Activated T-cell treated with anti-CD3 and anti-CD28 coated beads, Interleukin-2, amount 50 U/mL, for 4 hours (primary cell): ENCODE measurements at regions not wholly inside any gene's neighbourhood (a gene's known extent, or its start where the extent isn't known, plus 50 kb on each side); places are given as distances from the start of the nearest gene placed in this dataset.

Experiments used
- ATAC-seq, 2 donors: fragments of 200-7000 bp; cut with Tn5 transposase; one replicate each; pipeline ENCODE4 v1.10.0; 2021
- DNase-seq: peaks from one replicate; pipeline ENCODE4 v3.0.0-alpha.2; 2020
- H3K27me3 Mint-ChIP-seq: one replicate; pipeline ENCODE4 v1.8.0; 2021; ENCODE audit warnings: low read depth, mixed read lengths
- H3K36me3 Mint-ChIP-seq: one replicate; pipeline ENCODE4 v1.8.0; 2022; ENCODE audit warnings: mixed read lengths; ENCODE audit not compliant: insufficient read depth
- H3K4me1 Mint-ChIP-seq: one replicate; pipeline ENCODE4 v1.8.0; 2021; ENCODE audit warnings: low read depth, mixed read lengths
- H3K4me3 Mint-ChIP-seq: one replicate; pipeline ENCODE4 v1.8.0; 2021; ENCODE audit warnings: mild to moderate bottlenecking, moderate library complexity, mixed read lengths
- H3K9me3 Mint-ChIP-seq: one replicate; pipeline ENCODE4 v1.8.0; 2021; ENCODE audit warnings: mixed read lengths

DNA sequence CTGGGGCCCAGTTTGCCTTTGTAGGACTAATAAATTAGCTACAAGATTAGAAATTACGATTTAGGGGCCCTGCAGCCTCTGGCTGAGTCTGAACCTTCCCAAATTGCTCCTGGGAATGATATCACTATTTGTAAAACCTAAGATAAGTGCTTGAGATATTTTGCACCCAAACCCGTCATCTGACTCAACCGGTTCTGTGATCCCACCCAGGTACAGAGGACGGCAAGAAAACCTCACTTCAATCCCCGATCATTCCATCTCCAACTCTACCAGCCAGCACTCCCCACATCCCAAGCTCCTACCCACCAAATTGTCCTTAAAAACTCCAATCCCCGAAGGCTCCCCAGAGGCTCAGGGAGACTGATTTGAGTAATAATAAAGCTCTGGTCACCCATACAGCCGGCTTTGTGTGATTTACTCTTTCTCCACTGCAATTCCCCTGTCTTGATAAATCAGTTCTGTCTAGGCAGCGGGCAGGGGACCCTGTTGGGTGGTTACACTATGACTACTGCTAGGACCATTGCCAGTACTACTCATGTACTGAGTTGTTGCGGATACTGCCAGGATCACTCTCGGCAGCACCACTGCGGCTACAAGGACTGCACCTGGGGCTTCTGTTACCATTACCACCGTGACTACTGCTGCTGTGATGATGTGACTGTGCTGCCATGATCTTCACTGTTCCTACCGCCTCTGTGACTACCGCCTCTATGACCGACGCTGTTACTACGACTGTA, 73.1 kb downstream of the IRF8 start:
- ATAC-seq (no peak), DNase-seq (no peak)
- Mint-ChIP-seq H3K4me1 (peaks cover 21% of the 10 kb centered on the region), H3K36me3 (no peaks in the 10 kb centered on the region), H3K9me3 (no peaks in the 10 kb centered on the region), H3K27me3 (peaks cover 3% of the 10 kb centered on the region), H3K4me3 (no peak overlapping the region)

DNA sequence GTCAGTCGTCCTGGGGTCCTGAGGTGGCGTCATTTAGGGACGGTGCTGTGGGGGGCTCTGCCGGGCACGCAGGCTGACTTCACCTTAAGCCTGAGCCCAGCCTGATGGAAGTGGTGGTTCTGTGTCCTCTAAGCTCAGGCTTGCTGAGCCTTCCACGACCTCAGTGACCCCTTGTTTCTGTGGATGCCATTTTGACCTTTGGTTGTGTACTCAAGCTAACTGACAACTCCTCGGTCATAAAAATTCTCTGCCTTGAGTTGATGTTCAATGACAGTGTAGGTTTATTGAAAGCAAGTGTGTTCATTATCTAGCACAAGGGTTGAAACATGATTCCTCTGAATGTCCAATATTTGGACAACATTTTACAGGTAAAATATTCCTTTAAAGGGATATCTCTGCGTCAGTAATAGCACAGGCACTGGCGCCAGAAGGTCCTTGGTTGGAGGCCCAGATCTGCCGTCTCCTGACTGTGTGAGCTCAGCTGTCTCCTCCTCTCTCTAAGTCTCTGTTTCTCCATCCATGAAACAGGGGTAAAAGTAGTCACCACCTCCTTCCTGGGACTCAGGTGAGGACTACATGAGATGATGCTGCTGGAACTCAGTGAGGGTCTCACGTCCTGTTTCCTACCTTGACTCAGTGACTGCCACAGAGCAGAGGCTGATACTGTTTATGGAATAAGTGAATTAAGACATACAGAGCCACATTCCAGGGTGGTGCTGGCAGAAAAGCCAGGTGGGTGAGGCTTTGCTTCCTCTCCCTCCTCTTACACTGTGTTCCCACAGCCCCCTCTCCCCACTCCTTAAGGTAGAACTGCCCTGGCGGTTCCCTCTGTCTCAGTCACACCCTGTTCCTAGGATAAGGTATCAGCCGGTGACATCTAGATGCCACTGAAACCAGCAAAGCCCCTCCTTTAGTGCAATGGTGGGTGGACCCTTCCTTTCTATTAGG, 75.7 kb downstream of the IRF8 start:
- DNase-seq (no peak), ATAC-seq (no peak)
- Mint-ChIP-seq H3K4me3 (no peak overlapping the region), H3K27me3 (peaks cover under 1% of the 10 kb centered on the region), H3K36me3 (no peaks in the 10 kb centered on the region), H3K4me1 (peaks cover 9% of the 10 kb centered on the region), H3K9me3 (no peaks in the 10 kb centered on the region)

DNA sequence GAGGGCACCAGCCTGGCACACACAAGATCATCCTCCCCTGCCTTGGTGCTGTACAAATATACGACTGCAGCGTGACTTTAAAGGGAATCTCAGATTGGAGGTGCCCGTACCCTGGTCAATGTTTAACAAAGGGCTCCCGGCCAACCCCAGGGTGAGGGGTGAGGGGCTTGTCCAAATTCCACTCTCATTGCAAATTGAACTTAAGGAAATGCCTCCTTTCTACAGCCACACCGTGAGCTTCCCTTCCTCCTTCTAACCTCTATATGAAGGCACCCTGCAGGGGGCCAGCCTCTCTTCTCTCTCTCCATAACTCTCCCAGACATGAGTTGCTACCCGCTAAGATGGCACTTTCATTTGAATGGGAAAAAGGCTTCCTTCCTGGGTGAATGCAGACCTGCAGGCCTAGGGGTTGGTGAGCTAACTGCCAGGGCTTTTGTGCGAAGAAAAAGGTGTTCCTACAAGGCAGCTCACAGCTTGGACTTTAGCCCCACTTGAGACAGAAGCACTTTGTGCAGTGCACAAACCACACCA, 76.6 kb downstream of the IRF8 start:
- no peak overlapping the region for H3K4me3 Mint-ChIP-seq
- H3K4me1 Mint-ChIP-seq = peaks cover 5% of the 10 kb centered on the region
- ATAC-seq (no peak), DNase-seq (no peak)
- no peaks in the 10 kb centered on the region for H3K9me3 Mint-ChIP-seq
- peaks cover 2% of the 10 kb centered on the region for H3K27me3 Mint-ChIP-seq
- no peaks in the 10 kb centered on the region for H3K36me3 Mint-ChIP-seq

DNA sequence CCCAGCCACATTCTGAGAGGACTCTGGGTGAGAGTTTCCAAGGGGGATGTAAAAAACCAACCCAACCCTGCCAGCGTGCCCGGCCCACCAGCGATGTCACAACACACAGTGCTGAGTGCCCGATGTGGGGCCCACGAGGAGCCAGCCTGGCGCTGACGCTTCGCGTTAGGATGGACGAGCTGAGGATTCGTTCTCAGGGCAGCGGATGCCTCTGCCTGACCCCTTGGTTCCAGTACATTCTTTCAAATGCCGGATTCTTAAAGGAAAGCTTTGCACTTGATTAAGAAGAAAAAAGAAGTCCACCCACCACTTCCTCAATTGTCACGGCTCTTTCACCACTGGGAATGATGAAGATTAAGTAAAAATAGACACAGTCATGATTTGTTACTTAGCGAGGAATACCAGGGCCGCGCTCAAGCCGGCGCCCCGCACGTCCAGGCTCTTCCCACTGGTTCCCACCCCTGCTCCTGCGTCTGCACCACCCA, 79.4 kb downstream of the IRF8 start:
- no peak overlapping the region for H3K4me3 Mint-ChIP-seq
- ATAC-seq = no peak
- DNase-seq = no peak
- no peaks in the 10 kb centered on the region for H3K9me3 Mint-ChIP-seq
- H3K36me3 Mint-ChIP-seq = no peaks in the 10 kb centered on the region
- peaks cover 6% of the 10 kb centered on the region for H3K4me1 Mint-ChIP-seq
- H3K27me3 Mint-ChIP-seq = peaks cover 2% of the 10 kb centered on the region

DNA sequence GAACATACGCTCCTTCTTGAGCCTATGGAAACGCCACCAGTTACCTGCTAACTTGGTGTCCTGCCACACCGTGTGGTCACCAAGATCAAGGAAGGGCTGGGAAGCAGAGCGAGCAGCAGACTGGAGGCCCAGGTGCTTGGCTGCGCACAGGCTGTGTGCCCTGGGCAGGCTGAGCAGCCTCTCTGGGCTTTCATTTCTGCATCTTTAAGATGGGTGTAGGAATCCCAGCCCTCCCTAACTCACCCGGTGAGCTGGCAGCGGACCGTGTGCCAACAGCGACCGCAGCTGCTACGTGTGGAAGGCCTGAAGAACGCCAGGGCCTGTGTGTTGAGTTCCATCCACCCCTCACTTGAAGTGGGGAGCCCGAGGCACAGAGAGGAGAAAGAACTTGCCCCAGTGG, 80.0 kb downstream of the IRF8 start:
- no peak for DNase-seq
- H3K9me3 Mint-ChIP-seq = no peaks in the 10 kb centered on the region
- peaks cover 2% of the 10 kb centered on the region for H3K27me3 Mint-ChIP-seq
- no peaks in the 10 kb centered on the region for H3K36me3 Mint-ChIP-seq
- peaks cover 6% of the 10 kb centered on the region for H3K4me1 Mint-ChIP-seq
- ATAC-seq = no peak
- H3K4me3 Mint-ChIP-seq = no peak overlapping the region

DNA sequence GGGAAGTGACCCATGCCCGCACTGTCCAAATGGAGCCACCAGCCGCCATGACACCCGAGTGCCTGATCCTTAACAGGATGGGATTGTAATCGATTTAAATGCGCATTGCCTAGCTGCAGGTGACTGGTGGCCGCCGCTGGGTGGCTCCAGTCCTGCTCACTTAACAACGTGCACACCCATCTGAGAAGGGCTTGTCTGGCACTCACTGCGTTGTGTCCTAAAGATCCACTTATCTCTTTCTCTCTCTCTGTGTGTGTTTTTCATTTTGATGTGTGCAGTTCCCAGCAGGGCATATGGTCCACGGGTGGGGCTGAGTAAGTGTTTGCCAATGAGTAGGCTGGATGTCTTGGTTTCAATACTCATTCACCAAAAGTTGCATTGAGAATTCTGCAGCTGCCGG, 80.6 kb downstream of the IRF8 start:
- ATAC-seq (peak; percentile 25 to 46), DNase-seq (no peak)
- H3K36me3 Mint-ChIP-seq = no peaks in the 10 kb centered on the region
- peaks cover 2% of the 10 kb centered on the region for H3K27me3 Mint-ChIP-seq
- H3K4me1 Mint-ChIP-seq = peaks cover 10% of the 10 kb centered on the region
- no peaks in the 10 kb centered on the region for H3K9me3 Mint-ChIP-seq
- H3K4me3 Mint-ChIP-seq = no peak overlapping the region

DNA sequence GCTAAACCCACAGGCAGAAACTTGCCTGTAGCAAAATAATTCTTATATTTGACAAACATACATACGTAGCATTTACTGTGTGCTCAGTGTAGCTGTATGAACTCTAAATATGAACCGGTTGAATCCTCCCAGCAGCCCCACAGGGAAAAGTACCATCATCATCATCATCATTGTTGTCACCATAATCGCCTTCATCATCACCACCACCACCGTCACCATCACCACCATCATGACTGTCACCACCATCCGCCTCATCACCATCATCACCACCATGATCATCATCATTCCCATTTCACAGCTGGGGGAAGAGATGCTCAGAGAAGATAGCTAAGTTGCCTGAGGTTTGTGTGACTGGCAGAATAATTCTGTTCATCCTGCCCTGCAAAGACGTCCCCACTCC, 81.7 kb downstream of the IRF8 start:
- no peak for DNase-seq
- no peaks in the 10 kb centered on the region for H3K36me3 Mint-ChIP-seq
- no peaks in the 10 kb centered on the region for H3K9me3 Mint-ChIP-seq
- H3K4me3 Mint-ChIP-seq = no peak overlapping the region
- H3K27me3 Mint-ChIP-seq = peaks cover 3% of the 10 kb centered on the region
- ATAC-seq = no peak
- peaks cover 20% of the 10 kb centered on the region for H3K4me1 Mint-ChIP-seq

DNA sequence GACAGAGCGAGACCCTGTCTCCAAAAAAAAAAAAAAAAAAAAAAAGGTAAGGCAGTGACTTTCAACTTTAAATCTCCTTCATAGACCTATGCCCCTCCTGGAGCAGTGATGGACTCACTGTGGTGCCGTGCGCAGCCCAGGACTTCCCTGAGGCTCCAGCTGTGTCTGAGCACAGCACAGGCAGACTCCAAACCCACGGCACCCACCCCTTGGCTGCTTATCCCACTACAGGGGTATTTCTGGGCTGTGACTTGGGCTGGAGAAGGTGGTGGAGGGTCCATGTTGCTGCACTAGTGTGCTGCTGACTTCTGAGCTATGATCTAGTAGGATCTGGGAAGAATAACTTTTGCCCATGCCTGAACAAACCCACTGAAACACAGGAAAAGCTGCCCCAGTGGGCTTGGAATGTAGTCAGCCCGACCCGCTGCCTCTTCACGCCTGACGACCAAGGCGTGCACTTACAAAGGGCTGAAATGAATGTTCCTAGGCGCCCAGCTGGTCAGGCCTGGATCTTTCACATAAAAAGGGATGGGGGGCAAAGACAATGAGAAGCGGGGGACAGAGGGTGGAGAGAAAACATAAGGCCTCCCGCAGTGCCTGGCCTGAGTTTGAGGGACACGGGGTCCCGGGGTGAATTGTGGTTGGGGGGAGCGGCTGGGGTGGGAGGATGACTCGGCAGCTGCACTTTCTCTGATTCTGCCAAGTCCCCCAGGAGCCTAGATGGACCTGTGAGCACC, 83.0 kb downstream of the IRF8 start:
- H3K9me3 Mint-ChIP-seq = no peaks in the 10 kb centered on the region
- H3K36me3 Mint-ChIP-seq = no peaks in the 10 kb centered on the region
- no peak for DNase-seq
- peaks cover 3% of the 10 kb centered on the region for H3K27me3 Mint-ChIP-seq
- H3K4me1 Mint-ChIP-seq = peaks cover 27% of the 10 kb centered on the region
- no peak overlapping the region for H3K4me3 Mint-ChIP-seq
- ATAC-seq = no peak

DNA sequence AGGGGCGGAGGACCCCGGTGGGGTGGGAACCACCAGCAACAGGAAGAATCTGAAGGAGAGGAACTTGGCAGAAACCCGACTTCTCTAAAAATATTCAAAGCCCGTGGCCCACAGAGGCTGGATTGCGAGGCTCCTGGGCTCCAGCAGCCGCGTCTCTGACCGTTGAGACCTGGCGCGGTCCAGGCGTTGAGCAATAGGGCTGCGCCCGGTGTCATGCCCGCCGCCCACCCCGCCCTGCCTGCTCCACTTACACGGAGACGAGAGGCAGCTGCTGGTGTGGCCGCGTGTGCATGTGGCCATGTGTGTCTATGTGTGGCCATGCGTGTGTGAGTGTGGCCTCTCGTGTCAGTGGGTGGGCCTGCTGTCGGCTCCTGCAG, 83.6 kb downstream of the IRF8 start:
- H3K9me3 Mint-ChIP-seq = no peaks in the 10 kb centered on the region
- DNase-seq (no peak), ATAC-seq (no peak)
- no peak overlapping the region for H3K4me3 Mint-ChIP-seq
- no peaks in the 10 kb centered on the region for H3K36me3 Mint-ChIP-seq
- H3K27me3 Mint-ChIP-seq = peaks cover 3% of the 10 kb centered on the region
- peaks cover 31% of the 10 kb centered on the region for H3K4me1 Mint-ChIP-seq

DNA sequence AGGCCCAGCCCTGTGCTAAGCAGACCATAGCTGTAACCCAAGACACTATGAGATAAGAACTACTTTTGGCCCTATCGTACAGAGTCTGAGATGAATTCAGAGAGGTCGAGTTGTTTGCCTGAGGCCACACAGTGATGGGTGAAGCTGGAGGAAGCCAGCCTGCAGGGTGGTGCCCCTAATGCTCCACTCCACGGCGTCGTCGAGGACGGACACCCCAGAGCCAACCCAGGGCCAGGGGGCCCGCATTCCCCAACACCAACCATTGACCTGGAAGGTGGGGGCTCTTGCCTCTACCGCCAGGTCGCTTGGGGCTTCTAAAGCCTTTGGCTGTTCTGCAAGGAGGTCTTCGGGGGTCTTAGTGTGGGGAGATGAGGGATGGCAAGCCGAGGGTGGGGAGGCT, 84.1 kb downstream of the IRF8 start:
- Mint-ChIP-seq H3K4me3 (no peak overlapping the region), H3K27me3 (peaks cover 3% of the 10 kb centered on the region), H3K4me1 (peaks cover 35% of the 10 kb centered on the region), H3K36me3 (no peaks in the 10 kb centered on the region), H3K9me3 (no peaks in the 10 kb centered on the region)
- no peak for DNase-seq
- no peak for ATAC-seq

DNA sequence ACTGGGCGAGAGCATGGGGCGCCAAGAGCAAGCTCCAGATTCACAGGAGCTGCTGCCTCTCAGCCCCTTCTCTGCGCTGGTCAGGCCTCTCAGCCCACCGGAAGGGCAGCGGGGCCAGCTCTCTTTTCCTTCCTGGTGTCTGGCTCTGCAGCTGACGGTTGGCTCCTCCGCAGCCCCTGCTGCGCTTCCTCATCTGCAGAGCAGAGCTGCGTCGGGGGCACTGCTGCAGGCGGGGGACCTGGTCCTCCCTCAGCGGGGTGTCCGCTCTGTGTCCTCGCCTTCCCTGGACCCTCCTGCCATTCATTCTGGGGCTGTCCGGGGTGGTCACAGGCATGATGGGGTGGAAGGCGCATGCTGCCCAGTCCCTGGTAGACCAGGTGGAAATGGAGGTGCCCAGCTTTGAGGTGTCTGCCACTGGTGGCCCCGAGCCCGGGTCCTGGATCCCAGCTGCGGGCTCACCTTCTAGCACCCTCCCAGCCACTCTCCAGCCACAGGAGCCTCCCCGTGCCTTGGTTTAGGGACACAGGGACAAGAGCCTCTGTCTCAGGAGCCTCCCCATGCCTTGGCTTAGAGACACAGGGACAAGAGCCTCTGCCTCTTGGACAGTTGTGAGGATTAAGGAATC, 84.8 kb downstream of the IRF8 start:
- peaks cover 42% of the 10 kb centered on the region for H3K4me1 Mint-ChIP-seq
- H3K9me3 Mint-ChIP-seq = no peaks in the 10 kb centered on the region
- H3K4me3 Mint-ChIP-seq = no peak overlapping the region
- ATAC-seq (no peak), DNase-seq (no peak)
- H3K27me3 Mint-ChIP-seq = peaks cover 3% of the 10 kb centered on the region
- H3K36me3 Mint-ChIP-seq = no peaks in the 10 kb centered on the region

DNA sequence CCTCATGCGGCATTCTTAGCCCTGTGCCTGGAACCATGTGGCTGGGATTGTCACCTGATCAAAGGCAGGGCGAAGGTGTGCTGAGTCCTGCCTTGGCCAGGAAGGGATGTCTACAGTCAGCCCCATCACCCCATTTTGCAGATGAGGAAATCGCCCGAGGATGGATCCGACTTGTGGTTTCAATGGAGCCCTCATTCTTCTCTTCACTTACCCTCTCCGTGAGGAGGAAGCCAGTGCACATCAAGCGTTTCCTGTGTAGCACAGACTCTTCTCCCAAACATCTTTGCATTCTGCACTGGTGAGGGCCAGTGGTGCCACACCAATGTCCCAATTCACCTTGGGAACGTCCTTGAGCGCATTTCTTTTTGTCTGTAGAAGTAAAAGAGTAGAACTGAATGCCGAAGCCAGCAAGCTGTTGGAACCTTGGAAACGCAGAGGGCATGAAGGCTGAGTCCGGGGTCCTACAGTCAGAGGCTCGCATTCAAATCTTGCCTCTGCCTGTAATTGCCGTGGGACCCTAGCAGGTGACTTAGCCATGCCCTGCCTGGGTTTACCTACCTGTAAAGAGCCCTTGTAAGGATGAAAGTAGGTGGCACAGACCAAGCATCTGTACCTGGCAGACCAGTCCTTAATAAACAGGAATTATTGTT, 85.4 kb downstream of the IRF8 start:
- DNase-seq = no peak
- Mint-ChIP-seq H3K4me1 (peaks cover 46% of the 10 kb centered on the region), H3K27me3 (peaks cover 3% of the 10 kb centered on the region), H3K36me3 (no peaks in the 10 kb centered on the region), H3K4me3 (no peak overlapping the region), H3K9me3 (no peaks in the 10 kb centered on the region)
- no peak for ATAC-seq

DNA sequence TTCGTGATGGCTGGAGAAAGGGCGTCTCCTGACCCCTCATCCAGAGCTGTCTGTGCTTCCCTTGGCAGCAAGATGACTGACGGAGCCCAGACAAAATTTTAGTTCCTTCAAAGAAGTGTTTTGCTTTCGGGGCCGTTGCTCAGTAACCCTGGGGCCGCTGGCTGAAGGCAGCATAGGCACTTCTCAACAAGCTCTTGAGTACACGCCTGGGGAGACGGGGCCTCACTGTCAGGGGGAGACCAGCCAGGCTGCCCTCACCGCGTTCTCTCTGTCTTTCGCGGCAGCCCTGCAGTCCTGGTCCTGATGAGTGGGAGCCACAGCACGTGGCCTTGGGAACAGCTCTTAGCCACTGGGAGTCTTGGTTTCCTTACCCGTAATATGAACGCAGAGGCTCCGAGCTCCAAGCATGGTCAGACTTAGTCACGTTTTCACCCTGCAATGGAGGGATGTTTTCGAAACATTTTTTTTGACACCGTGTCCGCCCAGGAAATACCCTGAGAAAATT, 86.0 kb downstream of the IRF8 start:
- DNase-seq = no peak
- peaks cover 1% of the 10 kb centered on the region for H3K27me3 Mint-ChIP-seq
- H3K4me1 Mint-ChIP-seq = peaks cover 50% of the 10 kb centered on the region
- no peak for ATAC-seq
- H3K4me3 Mint-ChIP-seq = no peak overlapping the region
- no peaks in the 10 kb centered on the region for H3K9me3 Mint-ChIP-seq
- no peaks in the 10 kb centered on the region for H3K36me3 Mint-ChIP-seq
